ENCODE measurements at regions not wholly inside any gene's neighbourhood (a gene's known extent, or its start where the extent isn't known, plus 50 kb on each side); places are given as distances from the start of the nearest gene placed in this dataset.

GRCh38 chr2:34174506-34174905, 575.4 kb upstream of the FAM98A start:
- intact Hi-C loops (cut with DNase I; ENCODE audit: low total_unique reads) = no loop called here
- no peaks in the 10 kb centered on the region for H3K9me3 ChIP-seq
- TF ChIP-seq CTCF (IDR thresholded peaks at IDR 0.05) (no peak), POLR2A (IDR thresholded peaks at IDR 0.05) (no peak)
- no peaks in the 10 kb centered on the region for H3K27me3 ChIP-seq
- no peaks in the 10 kb centered on the region for H3K36me3 ChIP-seq
- no peak overlapping the region for H3K27ac ChIP-seq
- DNase-seq = no peak
- no peaks in the 10 kb centered on the region for H3K4me1 ChIP-seq
- no peak overlapping the region for H3K4me3 ChIP-seq

- H3K4me3 ChIP-seq = no peak overlapping the region
- H3K36me3 ChIP-seq = no peaks in the 10 kb centered on the region
- H3K9me3 ChIP-seq = no peaks in the 10 kb centered on the region
- H3K27me3 ChIP-seq = no peaks in the 10 kb centered on the region
- no peaks in the 10 kb centered on the region for H3K4me1 ChIP-seq
- DNase-seq = no peak
- TF ChIP-seq CTCF (IDR thresholded peaks at IDR 0.05) (no peak), POLR2A (IDR thresholded peaks at IDR 0.05) (no peak)
- intact Hi-C loops (cut with DNase I; ENCODE audit: low total_unique reads) = no loop called here
- no peak overlapping the region for H3K27ac ChIP-seq
Observed at GRCh38 chr2:34162231-34162630, 563.1 kb upstream of the FAM98A start.

DNA sequence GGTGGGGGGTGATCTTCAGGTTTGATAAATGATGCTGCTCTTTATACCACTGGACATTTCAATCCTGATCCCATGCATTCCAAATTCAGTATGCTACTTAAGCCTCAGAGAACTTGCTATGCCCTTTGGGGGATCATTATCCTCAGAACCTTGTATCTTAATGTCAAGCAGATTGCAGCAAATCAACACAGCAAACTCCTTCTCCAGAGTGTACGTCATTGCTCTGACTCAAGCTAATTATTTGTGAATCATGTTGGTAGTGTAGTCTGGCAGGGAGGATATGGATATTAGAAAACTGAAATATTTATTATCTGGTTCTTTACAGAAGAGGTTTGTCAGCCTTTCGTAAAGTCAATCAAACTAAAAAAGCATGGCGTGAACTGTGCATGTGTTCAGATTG, 562.5 kb upstream of the FAM98A start:
- no peaks in the 10 kb centered on the region for H3K4me1 ChIP-seq
- H3K36me3 ChIP-seq = no peaks in the 10 kb centered on the region
- H3K4me3 ChIP-seq = no peak overlapping the region
- no peak for DNase-seq
- H3K27me3 ChIP-seq = no peaks in the 10 kb centered on the region
- H3K9me3 ChIP-seq = no peaks in the 10 kb centered on the region
- intact Hi-C loops (cut with DNase I; ENCODE audit: low total_unique reads) = no loop called here
- no peak for TF ChIP-seq POLR2A (IDR thresholded peaks at IDR 0.05)
- no peak for TF ChIP-seq CTCF (IDR thresholded peaks at IDR 0.05)
- no peak overlapping the region for H3K27ac ChIP-seq

- no peaks in the 10 kb centered on the region for H3K27me3 ChIP-seq
- intact Hi-C loops (cut with DNase I; ENCODE audit: low total_unique reads) = no loop called here
- DNase-seq = no peak
- no peak for TF ChIP-seq CTCF (IDR thresholded peaks at IDR 0.05)
- TF ChIP-seq POLR2A (IDR thresholded peaks at IDR 0.05) = no peak
- no peaks in the 10 kb centered on the region for H3K4me1 ChIP-seq
- no peak overlapping the region for H3K27ac ChIP-seq
- H3K4me3 ChIP-seq = no peak overlapping the region
- no peaks in the 10 kb centered on the region for H3K9me3 ChIP-seq
- no peaks in the 10 kb centered on the region for H3K36me3 ChIP-seq
Observed at GRCh38 chr2:34159901-34160300, 560.8 kb upstream of the FAM98A start.

DNA sequence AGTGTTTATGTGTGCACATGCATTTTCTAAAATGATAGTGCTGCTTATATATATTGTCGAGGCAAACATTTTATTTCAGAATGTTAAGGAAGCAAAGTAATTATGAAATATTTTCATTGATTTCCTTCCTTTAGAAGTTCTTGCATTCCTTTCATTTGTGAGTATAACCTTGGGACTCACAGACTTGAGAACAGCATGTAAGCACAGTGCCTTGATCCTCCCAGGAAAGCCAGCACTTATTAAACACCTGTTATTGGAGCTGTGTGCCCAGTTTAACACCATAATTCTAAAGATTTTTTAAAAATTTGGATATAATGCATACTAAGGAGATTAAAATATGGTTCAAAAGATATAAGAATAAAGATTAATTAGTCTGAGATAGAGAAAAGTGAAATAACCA, 554.4 kb upstream of the FAM98A start:
- intact Hi-C loops (cut with DNase I; ENCODE audit: low total_unique reads) = no loop called here
- DNase-seq = no peak
- Histone ChIP-seq H3K9me3 (no peaks in the 10 kb centered on the region), H3K4me1 (no peaks in the 10 kb centered on the region), H3K4me3 (no peak overlapping the region), H3K36me3 (no peaks in the 10 kb centered on the region), H3K27me3 (no peaks in the 10 kb centered on the region), H3K27ac (no peak overlapping the region)
- TF ChIP-seq POLR2A (IDR thresholded peaks at IDR 0.05) (no peak), CTCF (IDR thresholded peaks at IDR 0.05) (no peak)

Data from uterus (tissue), 3 donors.